DND-41 (cell line): ENCODE measurements at regions not wholly inside any gene's neighbourhood (a gene's known extent, or its start where the extent isn't known, plus 50 kb on each side); places are given as distances from the start of the nearest gene placed in this dataset.

Experiments used
- ATAC-seq: fragments of 200-7000 bp; cut with Tn5 transposase; 3 replicates; pipeline ENCODE4 v1.9.1; 2021; ENCODE audit warnings: low read depth; ENCODE audit not compliant: insufficient read depth
- DNase-seq: peaks from one replicate; pipeline ENCODE4 v3.0.0-alpha.2; 2020
- H2AFZ ChIP-seq: 2 replicates; pipeline ENCODE4 v1.6.0; 2012; ENCODE audit warnings: low read depth, low read length
- H3K27ac ChIP-seq: 2 replicates; pipeline ENCODE4 v1.5.1; 2012; ENCODE audit warnings: low read length, inconsistent platforms
- H3K27me3 ChIP-seq: fragments of 200-600 bp; sonication (generic); 2 replicates; pipeline ENCODE4 v1.6.0; 2012; ENCODE audit warnings: low read length, mild to moderate bottlenecking, inconsistent platforms; ENCODE audit not compliant: insufficient read depth, poor library complexity
- H3K36me3 ChIP-seq: 2 replicates; pipeline ENCODE4 v1.5.1; 2012; ENCODE audit warnings: low read length, inconsistent platforms; ENCODE audit not compliant: insufficient read depth
- H3K4me1 ChIP-seq: 2 replicates; pipeline ENCODE4 v1.5.1; 2012; ENCODE audit warnings: mild to moderate bottlenecking, low read length; ENCODE audit not compliant: insufficient read depth
- H3K4me2 ChIP-seq: 2 replicates; pipeline ENCODE4 v1.6.0; 2012; ENCODE audit warnings: mild to moderate bottlenecking, moderate library complexity, low read length, inconsistent platforms; ENCODE audit not compliant: insufficient read depth
- H3K4me3 ChIP-seq, 2 experiments: fragments of 200-600 bp in 1 of 2; shearing (Covaris generic) in 1 of 2; 2 replicates each; pipeline ENCODE4 v1.5.1; 2012 to 2016; ENCODE audit warnings: inconsistent platforms in 2 of 2, low read length in 2 of 2, mild to moderate bottlenecking in 2 of 2, low read depth in 1 of 2, moderate library complexity in 1 of 2
- H3K79me2 ChIP-seq: 2 replicates; pipeline ENCODE4 v1.6.0; 2012; ENCODE audit warnings: low read length, inconsistent platforms; ENCODE audit not compliant: insufficient read depth
- H3K9ac ChIP-seq: 2 replicates; pipeline ENCODE4 v1.6.0; 2012; ENCODE audit warnings: low read depth, mild to moderate bottlenecking, inconsistent platforms, low read length, moderate library complexity
- H3K9me3 ChIP-seq: 2 replicates; pipeline ENCODE4 v1.5.1; 2012; ENCODE audit warnings: low read length, moderate library complexity, mild to moderate bottlenecking, inconsistent platforms; ENCODE audit not compliant: insufficient read depth, severe bottlenecking
- H4K20me1 ChIP-seq: 2 replicates; pipeline ENCODE4 v1.6.0; 2012; ENCODE audit warnings: low read length; ENCODE audit not compliant: insufficient read depth
- EZH2 ChIP-seq: IDR thresholded peaks from 3 replicates; pipeline ENCODE4 v1.6.1; 2012; ENCODE audit warnings: borderline replicate concordance, low read depth, mild to moderate bottlenecking, moderate library complexity, low read length, inconsistent platforms; ENCODE audit not compliant: severe bottlenecking
- TF ChIP-seq, protein P1 (sequence below): IDR thresholded peaks from 2 replicates; pipeline ENCODE4 v1.5.1; 2012; ENCODE audit warnings: borderline replicate concordance, low read length, moderate library complexity, mild to moderate bottlenecking; ENCODE audit not compliant: poor library complexity, severe bottlenecking; ENCODE audit errors: extremely low read depth

DNA sequence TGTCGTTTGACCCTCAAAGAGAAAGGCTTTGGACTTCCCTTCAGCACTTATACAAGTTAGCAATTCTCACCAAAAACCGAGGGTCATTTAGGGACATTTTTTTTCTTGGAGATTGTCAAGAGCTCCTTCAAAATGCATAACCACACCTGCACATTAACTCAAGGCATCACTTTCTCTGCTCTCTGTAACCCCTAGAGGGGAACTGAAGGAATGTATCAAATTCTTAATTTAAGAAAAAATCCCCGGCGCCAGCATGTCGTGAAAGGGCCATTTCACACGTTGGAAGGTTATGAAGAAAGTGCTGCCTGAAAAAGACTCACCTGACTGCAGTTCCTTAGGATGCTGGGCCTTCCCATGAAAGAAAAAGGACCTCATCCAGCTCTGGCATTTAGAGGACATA is 131.6 kb upstream of the ZC3H12A start:
- no peak overlapping the region for H2AFZ ChIP-seq
- TF ChIP-seq, protein P1, sequence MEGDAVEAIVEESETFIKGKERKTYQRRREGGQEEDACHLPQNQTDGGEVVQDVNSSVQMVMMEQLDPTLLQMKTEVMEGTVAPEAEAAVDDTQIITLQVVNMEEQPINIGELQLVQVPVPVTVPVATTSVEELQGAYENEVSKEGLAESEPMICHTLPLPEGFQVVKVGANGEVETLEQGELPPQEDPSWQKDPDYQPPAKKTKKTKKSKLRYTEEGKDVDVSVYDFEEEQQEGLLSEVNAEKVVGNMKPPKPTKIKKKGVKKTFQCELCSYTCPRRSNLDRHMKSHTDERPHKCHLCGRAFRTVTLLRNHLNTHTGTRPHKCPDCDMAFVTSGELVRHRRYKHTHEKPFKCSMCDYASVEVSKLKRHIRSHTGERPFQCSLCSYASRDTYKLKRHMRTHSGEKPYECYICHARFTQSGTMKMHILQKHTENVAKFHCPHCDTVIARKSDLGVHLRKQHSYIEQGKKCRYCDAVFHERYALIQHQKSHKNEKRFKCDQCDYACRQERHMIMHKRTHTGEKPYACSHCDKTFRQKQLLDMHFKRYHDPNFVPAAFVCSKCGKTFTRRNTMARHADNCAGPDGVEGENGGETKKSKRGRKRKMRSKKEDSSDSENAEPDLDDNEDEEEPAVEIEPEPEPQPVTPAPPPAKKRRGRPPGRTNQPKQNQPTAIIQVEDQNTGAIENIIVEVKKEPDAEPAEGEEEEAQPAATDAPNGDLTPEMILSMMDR, result no peak
- no peak for TF ChIP-seq EZH2
- no peaks in the 10 kb centered on the region for H4K20me1 ChIP-seq
- no peaks in the 10 kb centered on the region for H3K9me3 ChIP-seq
- H3K4me1 ChIP-seq, result no peaks in the 10 kb centered on the region
- H3K9ac ChIP-seq, result no peak overlapping the region
- H3K4me3 ChIP-seq, result no peak overlapping the region
- ATAC-seq (no peak), DNase-seq (no peak)
- H3K36me3 ChIP-seq, result no peaks in the 10 kb centered on the region
- H3K79me2 ChIP-seq, result no peaks in the 10 kb centered on the region
- H3K27me3 ChIP-seq, result no peaks in the 10 kb centered on the region
- no peak overlapping the region for H3K4me2 ChIP-seq
- H3K27ac ChIP-seq, result no peak overlapping the region

DNA sequence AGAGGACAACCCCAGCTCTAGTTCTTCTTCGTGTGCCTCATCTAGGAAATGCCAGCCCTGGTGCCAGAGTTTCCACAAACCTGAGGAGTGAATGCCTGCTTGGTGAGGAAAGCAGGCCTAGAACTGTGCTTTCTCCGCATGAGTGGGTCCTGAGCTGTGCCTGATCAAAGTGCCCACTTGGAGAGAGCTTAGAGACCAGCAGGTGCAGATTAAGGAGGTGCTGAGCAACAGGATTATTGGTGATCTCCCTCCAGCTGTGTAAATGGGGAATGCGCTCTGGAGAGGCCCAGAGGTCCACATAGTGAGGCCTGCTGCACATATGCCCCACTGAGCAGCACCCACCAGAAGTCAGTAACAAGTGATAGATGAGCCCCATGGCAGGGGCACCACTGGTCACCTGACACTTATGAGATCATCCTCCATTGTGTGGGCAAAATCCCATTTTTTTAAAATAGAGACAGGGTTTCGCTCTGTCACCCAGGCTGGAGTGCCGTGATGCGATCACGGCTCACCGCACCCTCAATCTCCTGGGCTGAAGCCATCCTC is 127.2 kb upstream of the ZC3H12A start:
- H3K4me2 ChIP-seq, result no peak overlapping the region
- ATAC-seq, result no peak

DNA sequence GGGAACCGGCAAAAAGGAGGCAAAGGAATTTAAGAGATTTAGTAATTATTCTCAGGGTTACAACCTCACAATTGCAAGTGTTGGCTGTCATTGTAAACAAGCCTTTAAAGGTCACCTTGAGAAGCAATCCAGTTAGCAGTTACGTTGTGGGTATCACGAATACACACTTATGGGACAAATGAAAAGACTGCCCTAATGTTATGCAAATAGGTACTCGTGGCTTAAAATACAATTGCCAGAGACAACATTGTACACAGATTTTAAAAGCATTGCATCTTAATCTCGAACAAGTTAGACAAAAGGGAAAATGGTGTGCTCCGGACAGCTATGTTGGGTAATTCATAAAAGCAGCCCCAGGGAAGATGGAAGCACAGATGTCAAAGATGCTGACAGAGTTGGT is 120.5 kb upstream of the ZC3H12A start:
- Histone ChIP-seq H3K4me1 (no peaks in the 10 kb centered on the region), H3K9me3 (no peaks in the 10 kb centered on the region), H3K4me3 (no peak overlapping the region), H2AFZ (no peak overlapping the region), H4K20me1 (no peaks in the 10 kb centered on the region), H3K79me2 (no peaks in the 10 kb centered on the region), H3K36me3 (no peaks in the 10 kb centered on the region), H3K4me2 (no peak overlapping the region), H3K27me3 (no peaks in the 10 kb centered on the region), H3K27ac (no peak overlapping the region), H3K9ac (no peak overlapping the region)
- DNase-seq, result no peak
- ATAC-seq, result no peak
- TF ChIP-seq, protein P1, result no peak
- TF ChIP-seq EZH2, result no peak

More for the DNA sequence above, 127.2 kb upstream of the ZC3H12A start:
- no peak for TF ChIP-seq EZH2
- TF ChIP-seq, protein P1, result no peak
- Histone ChIP-seq H3K9me3 (no peaks in the 10 kb centered on the region), H3K9ac (no peak overlapping the region), H3K4me1 (no peaks in the 10 kb centered on the region), H3K79me2 (no peaks in the 10 kb centered on the region), H4K20me1 (no peaks in the 10 kb centered on the region), H3K36me3 (no peaks in the 10 kb centered on the region), H3K27ac (no peak overlapping the region), H3K27me3 (no peaks in the 10 kb centered on the region), H2AFZ (no peak overlapping the region), H3K4me3 (no peak overlapping the region)
- DNase-seq, result no peak
